ENCODE measurements at regions not wholly inside any gene's neighbourhood (a gene's known extent, or its start where the extent isn't known, plus 50 kb on each side); places are given as distances from the start of the nearest gene placed in this dataset.

DNA sequence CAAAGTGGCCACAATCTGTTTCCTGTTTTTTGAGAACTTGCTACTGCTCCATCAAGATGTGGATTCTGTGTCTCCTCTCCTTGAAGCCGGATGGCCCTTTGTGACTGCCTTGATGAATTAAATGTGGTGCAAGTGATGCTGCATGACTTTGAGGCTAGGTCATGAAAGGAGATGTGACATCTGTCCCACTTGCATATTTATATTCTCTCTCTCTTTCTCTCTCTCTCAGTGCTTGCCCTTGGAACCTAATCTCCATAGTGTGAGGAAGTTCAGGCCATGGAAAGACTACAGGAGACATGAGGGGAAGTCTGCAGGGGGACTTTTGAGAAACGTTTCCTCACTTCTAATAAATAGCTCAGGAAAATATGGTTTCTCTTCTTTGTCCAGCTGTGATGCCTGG lies 50.0 kb upstream of the ADPGK start:
- TF ChIP-seq, protein P1, sequence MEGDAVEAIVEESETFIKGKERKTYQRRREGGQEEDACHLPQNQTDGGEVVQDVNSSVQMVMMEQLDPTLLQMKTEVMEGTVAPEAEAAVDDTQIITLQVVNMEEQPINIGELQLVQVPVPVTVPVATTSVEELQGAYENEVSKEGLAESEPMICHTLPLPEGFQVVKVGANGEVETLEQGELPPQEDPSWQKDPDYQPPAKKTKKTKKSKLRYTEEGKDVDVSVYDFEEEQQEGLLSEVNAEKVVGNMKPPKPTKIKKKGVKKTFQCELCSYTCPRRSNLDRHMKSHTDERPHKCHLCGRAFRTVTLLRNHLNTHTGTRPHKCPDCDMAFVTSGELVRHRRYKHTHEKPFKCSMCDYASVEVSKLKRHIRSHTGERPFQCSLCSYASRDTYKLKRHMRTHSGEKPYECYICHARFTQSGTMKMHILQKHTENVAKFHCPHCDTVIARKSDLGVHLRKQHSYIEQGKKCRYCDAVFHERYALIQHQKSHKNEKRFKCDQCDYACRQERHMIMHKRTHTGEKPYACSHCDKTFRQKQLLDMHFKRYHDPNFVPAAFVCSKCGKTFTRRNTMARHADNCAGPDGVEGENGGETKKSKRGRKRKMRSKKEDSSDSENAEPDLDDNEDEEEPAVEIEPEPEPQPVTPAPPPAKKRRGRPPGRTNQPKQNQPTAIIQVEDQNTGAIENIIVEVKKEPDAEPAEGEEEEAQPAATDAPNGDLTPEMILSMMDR (IDR thresholded peaks at IDR 0.05) = no peak
- TF ChIP-seq EP300 (IDR thresholded peaks at IDR 0.05) = no peak
- TF ChIP-seq POLR2A (IDR thresholded peaks at IDR 0.05; ENCODE audit: low read depth) = no peak
